ENCODE measurements at regions not wholly inside any gene's neighbourhood (a gene's known extent, or its start where the extent isn't known, plus 50 kb on each side); places are given as distances from the start of the nearest gene placed in this dataset.

DNA sequence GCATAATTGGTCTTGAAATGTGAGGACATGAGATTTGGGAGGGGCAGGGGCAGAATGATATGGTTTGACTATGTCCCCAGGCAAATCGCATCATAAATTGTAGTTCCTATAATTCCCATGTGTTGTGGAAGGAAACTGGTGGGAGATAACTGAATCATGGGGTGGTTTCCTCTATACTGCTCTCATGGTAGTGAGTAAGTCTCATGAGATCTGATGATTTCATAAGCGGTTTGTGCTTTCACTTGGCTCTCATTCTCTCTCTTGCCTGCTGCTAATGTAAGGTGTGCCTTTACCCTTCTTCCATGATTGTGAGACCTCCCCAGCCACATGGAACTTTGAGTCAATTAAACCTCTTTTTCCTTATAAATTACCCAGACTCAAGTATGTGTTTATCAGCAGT, 2595.9 kb downstream of the PCDH7 start:
- DNase-seq (ENCODE audit: low read depth), result no peak
- Histone ChIP-seq H3K27me3 (ENCODE audit: control insufficient read depth, insufficient read depth, low read length) (no peaks in the 10 kb centered on the region), H3K36me3 (ENCODE audit: control insufficient read depth, insufficient read depth, low read length) (no peaks in the 10 kb centered on the region), H3K4me3 (ENCODE audit: low read depth, low read length) (no peak overlapping the region)
- no peak for TF ChIP-seq CTCF (IDR thresholded peaks at IDR 0.05; ENCODE audit: insufficient read depth, low read length, poor library complexity, severe bottlenecking)

DNA sequence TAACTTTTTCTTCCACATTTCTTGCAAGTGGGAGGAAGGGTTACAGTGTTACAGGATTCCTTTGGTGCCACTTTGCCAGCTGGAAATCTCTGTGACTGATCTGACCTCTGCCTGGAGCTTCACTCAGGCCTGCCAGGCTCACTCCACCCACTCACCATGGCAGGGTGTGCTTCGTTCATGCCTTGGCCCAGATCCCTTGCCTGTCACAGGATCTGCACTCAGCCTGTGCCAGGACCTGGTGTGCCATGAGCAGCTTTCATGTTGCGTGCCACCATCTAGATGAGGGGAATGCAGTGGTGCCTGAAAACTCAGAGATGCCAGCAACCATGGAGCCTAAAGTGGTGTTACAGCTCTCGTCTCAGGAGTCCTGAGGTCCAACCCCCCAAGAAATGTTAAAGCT, 2596.4 kb downstream of the PCDH7 start:
- Histone ChIP-seq H3K27me3 (ENCODE audit: control insufficient read depth, insufficient read depth, low read length) (no peaks in the 10 kb centered on the region), H3K36me3 (ENCODE audit: control insufficient read depth, insufficient read depth, low read length) (no peaks in the 10 kb centered on the region), H3K4me3 (ENCODE audit: low read depth, low read length) (no peak overlapping the region)
- no peak for DNase-seq (ENCODE audit: low read depth)
- no peak for TF ChIP-seq CTCF (IDR thresholded peaks at IDR 0.05; ENCODE audit: insufficient read depth, low read length, poor library complexity, severe bottlenecking)

GRCh38 chr4:33323393-33323792, 2603.2 kb downstream of the PCDH7 start:
- TF ChIP-seq CTCF (IDR thresholded peaks at IDR 0.05; ENCODE audit: insufficient read depth, low read length, poor library complexity, severe bottlenecking), result no peak
- H3K4me3 ChIP-seq (ENCODE audit: low read depth, low read length), result no peak overlapping the region
- H3K36me3 ChIP-seq (ENCODE audit: control insufficient read depth, insufficient read depth, low read length), result no peaks in the 10 kb centered on the region
- no peak for DNase-seq (ENCODE audit: low read depth)
- no peaks in the 10 kb centered on the region for H3K27me3 ChIP-seq (ENCODE audit: control insufficient read depth, insufficient read depth, low read length)

DNA sequence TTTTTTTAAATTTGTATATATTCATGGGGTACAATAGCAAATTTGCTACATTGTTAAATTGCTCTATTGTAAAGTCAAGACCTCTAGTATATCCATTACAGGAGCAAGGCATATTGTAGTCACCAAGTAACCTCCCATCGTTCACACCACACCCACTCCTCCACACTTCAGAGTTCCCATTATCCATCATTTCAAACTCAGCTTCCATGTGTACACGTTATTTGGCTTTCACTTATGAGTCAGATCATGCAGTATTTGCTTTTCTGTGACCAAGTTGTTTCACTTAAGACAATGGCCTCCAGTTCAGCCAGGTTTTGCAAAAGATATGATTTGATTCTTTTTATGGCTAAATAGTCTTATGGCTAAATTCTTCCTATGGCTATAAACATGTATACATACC, 2614.2 kb downstream of the PCDH7 start:
- Histone ChIP-seq H3K27me3 (ENCODE audit: control insufficient read depth, insufficient read depth, low read length) (no peaks in the 10 kb centered on the region), H3K36me3 (ENCODE audit: control insufficient read depth, insufficient read depth, low read length) (no peaks in the 10 kb centered on the region), H3K4me3 (ENCODE audit: low read depth, low read length) (no peak overlapping the region)
- TF ChIP-seq CTCF (IDR thresholded peaks at IDR 0.05; ENCODE audit: insufficient read depth, low read length, poor library complexity, severe bottlenecking), result no peak
- DNase-seq (ENCODE audit: low read depth), result no peak

DNA sequence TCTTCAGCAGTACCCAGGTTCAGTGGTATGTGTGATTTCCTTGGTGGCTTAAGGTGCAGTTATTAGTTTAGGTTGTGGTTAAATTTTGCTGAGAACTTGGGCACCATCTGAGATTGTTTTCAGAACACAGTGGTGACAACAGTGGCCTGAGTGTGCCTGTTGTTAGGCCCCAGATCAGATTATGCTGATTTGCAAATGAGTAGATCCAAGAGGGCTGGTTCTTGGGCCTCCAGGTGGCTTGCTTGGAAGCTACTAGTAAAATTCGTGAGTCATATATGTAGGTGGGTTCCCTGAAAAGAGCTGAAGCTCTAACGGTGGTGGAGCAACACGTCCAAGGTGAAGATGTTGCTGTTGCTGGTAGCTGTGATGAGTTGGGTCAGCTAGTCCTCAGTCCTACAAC, 2619.6 kb downstream of the PCDH7 start:
- no peak for TF ChIP-seq CTCF (IDR thresholded peaks at IDR 0.05; ENCODE audit: insufficient read depth, low read length, poor library complexity, severe bottlenecking)
- DNase-seq (ENCODE audit: low read depth), result no peak
- no peak overlapping the region for H3K4me3 ChIP-seq (ENCODE audit: low read depth, low read length)
- no peaks in the 10 kb centered on the region for H3K36me3 ChIP-seq (ENCODE audit: control insufficient read depth, insufficient read depth, low read length)
- H3K27me3 ChIP-seq (ENCODE audit: control insufficient read depth, insufficient read depth, low read length), result no peaks in the 10 kb centered on the region

- no peak for TF ChIP-seq CTCF (IDR thresholded peaks at IDR 0.05; ENCODE audit: insufficient read depth, low read length, poor library complexity, severe bottlenecking)
- Histone ChIP-seq H3K4me3 (ENCODE audit: low read depth, low read length) (no peak overlapping the region), H3K27me3 (ENCODE audit: control insufficient read depth, insufficient read depth, low read length) (no peaks in the 10 kb centered on the region), H3K36me3 (ENCODE audit: control insufficient read depth, insufficient read depth, low read length) (no peaks in the 10 kb centered on the region)
- DNase-seq (ENCODE audit: low read depth), result no peak
Observed at GRCh38 chr4:33340168-33340567, 2620.0 kb downstream of the PCDH7 start.

All from kidney epithelial cell (primary cell).